ENCODE measurements at regions not wholly inside any gene's neighbourhood (a gene's known extent, or its start where the extent isn't known, plus 50 kb on each side); places are given as distances from the start of the nearest gene placed in this dataset.

DNA sequence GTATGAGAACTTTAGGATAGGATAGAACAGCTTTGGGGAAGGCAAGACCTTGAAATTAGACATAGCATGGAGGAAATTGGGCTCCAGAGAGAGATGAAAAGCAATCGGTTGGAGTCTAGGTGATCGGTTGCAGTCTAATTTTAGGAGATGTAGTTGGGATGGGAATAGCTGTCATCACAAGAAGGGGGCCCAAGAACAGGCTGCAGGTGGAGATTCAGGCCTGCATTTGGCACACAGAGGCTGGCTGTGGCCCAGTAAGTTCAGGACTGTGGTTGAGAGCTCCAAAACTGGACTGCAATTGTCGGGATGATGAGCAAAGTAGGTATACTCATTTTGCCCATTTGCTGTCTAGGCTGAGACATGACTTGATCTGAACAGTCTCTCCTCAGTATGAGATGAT lies 301.3 kb upstream of the B3GALT2 start:
- no peak for ATAC-seq (ENCODE audit: insufficient read depth, low read depth)
- Histone ChIP-seq H3K27ac (ENCODE audit: low read length) (no peak overlapping the region), H3K79me2 (ENCODE audit: insufficient read depth, low read length) (no peaks in the 10 kb centered on the region), H3K4me2 (ENCODE audit: insufficient read depth, low read length) (no peak overlapping the region), H3K4me1 (ENCODE audit: insufficient read depth, low read length) (no peaks in the 10 kb centered on the region), H3K36me3 (ENCODE audit: insufficient read depth, low read length) (no peaks in the 10 kb centered on the region), H3K4me3 (ENCODE audit: low read depth in 1 of 2, low read length in 2 of 2) (no peak overlapping the region), H3K9ac (ENCODE audit: low read depth, low read length) (no peak overlapping the region), H3K27me3 (ENCODE audit: insufficient read depth, low read length, poor library complexity) (peaks cover 3% of the 10 kb centered on the region), H2AFZ (ENCODE audit: low read depth, low read length) (no peak overlapping the region), H4K20me1 (ENCODE audit: insufficient read depth, low read length) (no peaks in the 10 kb centered on the region), H3K9me3 (ENCODE audit: insufficient read depth, low read length, severe bottlenecking) (no peaks in the 10 kb centered on the region)
- DNase-seq = no peak
- TF ChIP-seq EZH2 (IDR thresholded peaks at IDR 0.05; ENCODE audit: borderline replicate concordance, low read depth, low read length, severe bottlenecking) = no peak
- TF ChIP-seq, protein P1, sequence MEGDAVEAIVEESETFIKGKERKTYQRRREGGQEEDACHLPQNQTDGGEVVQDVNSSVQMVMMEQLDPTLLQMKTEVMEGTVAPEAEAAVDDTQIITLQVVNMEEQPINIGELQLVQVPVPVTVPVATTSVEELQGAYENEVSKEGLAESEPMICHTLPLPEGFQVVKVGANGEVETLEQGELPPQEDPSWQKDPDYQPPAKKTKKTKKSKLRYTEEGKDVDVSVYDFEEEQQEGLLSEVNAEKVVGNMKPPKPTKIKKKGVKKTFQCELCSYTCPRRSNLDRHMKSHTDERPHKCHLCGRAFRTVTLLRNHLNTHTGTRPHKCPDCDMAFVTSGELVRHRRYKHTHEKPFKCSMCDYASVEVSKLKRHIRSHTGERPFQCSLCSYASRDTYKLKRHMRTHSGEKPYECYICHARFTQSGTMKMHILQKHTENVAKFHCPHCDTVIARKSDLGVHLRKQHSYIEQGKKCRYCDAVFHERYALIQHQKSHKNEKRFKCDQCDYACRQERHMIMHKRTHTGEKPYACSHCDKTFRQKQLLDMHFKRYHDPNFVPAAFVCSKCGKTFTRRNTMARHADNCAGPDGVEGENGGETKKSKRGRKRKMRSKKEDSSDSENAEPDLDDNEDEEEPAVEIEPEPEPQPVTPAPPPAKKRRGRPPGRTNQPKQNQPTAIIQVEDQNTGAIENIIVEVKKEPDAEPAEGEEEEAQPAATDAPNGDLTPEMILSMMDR (IDR thresholded peaks at IDR 0.05; ENCODE audit: borderline replicate concordance, extremely low read depth, low read length, poor library complexity, severe bottlenecking) = no peak

GRCh38 chr1:193486671-193487229 lies 300.3 kb upstream of the B3GALT2 start:
- H3K79me2 ChIP-seq (ENCODE audit: insufficient read depth, low read length) = no peaks in the 10 kb centered on the region
- no peaks in the 10 kb centered on the region for H3K9me3 ChIP-seq (ENCODE audit: insufficient read depth, low read length, severe bottlenecking)
- H3K36me3 ChIP-seq (ENCODE audit: insufficient read depth, low read length) = no peaks in the 10 kb centered on the region
- H3K4me1 ChIP-seq (ENCODE audit: insufficient read depth, low read length) = no peaks in the 10 kb centered on the region
- no peak overlapping the region for H3K4me2 ChIP-seq (ENCODE audit: insufficient read depth, low read length)
- DNase-seq (no peak), ATAC-seq (ENCODE audit: insufficient read depth, low read depth) (no peak)
- no peak overlapping the region for H2AFZ ChIP-seq (ENCODE audit: low read depth, low read length)
- no peak overlapping the region for H3K4me3 ChIP-seq (ENCODE audit: low read depth in 1 of 2, low read length in 2 of 2)
- peaks cover 6% of the 10 kb centered on the region for H3K27me3 ChIP-seq (ENCODE audit: insufficient read depth, low read length, poor library complexity)
- TF ChIP-seq EZH2 (IDR thresholded peaks at IDR 0.05; ENCODE audit: borderline replicate concordance, low read depth, low read length, severe bottlenecking) = no peak
- H3K27ac ChIP-seq (ENCODE audit: low read length) = no peak overlapping the region
- no peaks in the 10 kb centered on the region for H4K20me1 ChIP-seq (ENCODE audit: insufficient read depth, low read length)
- H3K9ac ChIP-seq (ENCODE audit: low read depth, low read length) = no peak overlapping the region

- peaks cover 7% of the 10 kb centered on the region for H3K27me3 ChIP-seq (ENCODE audit: insufficient read depth, low read length, poor library complexity)
- H3K9ac ChIP-seq (ENCODE audit: low read depth, low read length) = no peak overlapping the region
These were observed 294.3 kb upstream of the B3GALT2 start for GRCh38 chr1:193480755-193481154.

GRCh38 chr1:193479187-193479586 lies 292.8 kb upstream of the B3GALT2 start:
- H3K9me3 ChIP-seq (ENCODE audit: insufficient read depth, low read length, severe bottlenecking) = no peaks in the 10 kb centered on the region
- no peak overlapping the region for H3K27ac ChIP-seq (ENCODE audit: low read length)
- no peak overlapping the region for H3K9ac ChIP-seq (ENCODE audit: low read depth, low read length)
- H4K20me1 ChIP-seq (ENCODE audit: insufficient read depth, low read length) = no peaks in the 10 kb centered on the region
- H3K4me1 ChIP-seq (ENCODE audit: insufficient read depth, low read length) = no peaks in the 10 kb centered on the region
- ATAC-seq (ENCODE audit: insufficient read depth, low read depth) = peak; percentile 65
- H3K4me2 ChIP-seq (ENCODE audit: insufficient read depth, low read length) = no peak overlapping the region
- no peak overlapping the region for H3K4me3 ChIP-seq (ENCODE audit: low read depth in 1 of 2, low read length in 2 of 2)
- H3K36me3 ChIP-seq (ENCODE audit: insufficient read depth, low read length) = no peaks in the 10 kb centered on the region
- no peak overlapping the region for H2AFZ ChIP-seq (ENCODE audit: low read depth, low read length)
- no peaks in the 10 kb centered on the region for H3K79me2 ChIP-seq (ENCODE audit: insufficient read depth, low read length)
- TF ChIP-seq, protein P1 (IDR thresholded peaks at IDR 0.05; ENCODE audit: borderline replicate concordance, extremely low read depth, low read length, poor library complexity, severe bottlenecking) = no peak
- TF ChIP-seq EZH2 (IDR thresholded peaks at IDR 0.05; ENCODE audit: borderline replicate concordance, low read depth, low read length, severe bottlenecking) = no peak
- DNase-seq = peak; percentile 10
- peaks cover 7% of the 10 kb centered on the region for H3K27me3 ChIP-seq (ENCODE audit: insufficient read depth, low read length, poor library complexity)

More at GRCh38 chr1:193480755-193481154, 294.3 kb upstream of the B3GALT2 start:
- Histone ChIP-seq H3K4me1 (ENCODE audit: insufficient read depth, low read length) (no peaks in the 10 kb centered on the region), H3K27ac (ENCODE audit: low read length) (no peak overlapping the region), H3K4me2 (ENCODE audit: insufficient read depth, low read length) (no peak overlapping the region), H4K20me1 (ENCODE audit: insufficient read depth, low read length) (no peaks in the 10 kb centered on the region), H3K36me3 (ENCODE audit: insufficient read depth, low read length) (no peaks in the 10 kb centered on the region), H3K4me3 (ENCODE audit: low read depth in 1 of 2, low read length in 2 of 2) (no peak overlapping the region), H2AFZ (ENCODE audit: low read depth, low read length) (no peak overlapping the region), H3K79me2 (ENCODE audit: insufficient read depth, low read length) (no peaks in the 10 kb centered on the region), H3K9me3 (ENCODE audit: insufficient read depth, low read length, severe bottlenecking) (no peaks in the 10 kb centered on the region)
- TF ChIP-seq EZH2 (IDR thresholded peaks at IDR 0.05; ENCODE audit: borderline replicate concordance, low read depth, low read length, severe bottlenecking) = no peak
- TF ChIP-seq, protein P1 (IDR thresholded peaks at IDR 0.05; ENCODE audit: borderline replicate concordance, extremely low read depth, low read length, poor library complexity, severe bottlenecking) = no peak
- ATAC-seq (ENCODE audit: insufficient read depth, low read depth) = no peak
- DNase-seq = no peak
